OCI-LY1 (cell line): ENCODE measurements at regions not wholly inside any gene's neighbourhood (a gene's known extent, or its start where the extent isn't known, plus 50 kb on each side); places are given as distances from the start of the nearest gene placed in this dataset.

Experiments
- CTCF ChIP-seq: fragments of 200-600 bp; sonication (generic), shearing (Covaris generic); IDR thresholded peaks from 2 replicates; pipeline ENCODE4 v1.5.1; 2017; ENCODE audit warnings: mild to moderate bottlenecking, antibody characterized with exemption, low read length, moderate library complexity, mixed read lengths
- EZH2 ChIP-seq: fragments of 200-600 bp; sonication (generic), shearing (Covaris generic); IDR thresholded peaks from 2 replicates; pipeline ENCODE4 v1.8.0; 2017; ENCODE audit warnings: borderline replicate concordance, mixed run types, mild to moderate bottlenecking, antibody characterized with exemption, low read length, moderate library complexity, mixed read lengths

DNA sequence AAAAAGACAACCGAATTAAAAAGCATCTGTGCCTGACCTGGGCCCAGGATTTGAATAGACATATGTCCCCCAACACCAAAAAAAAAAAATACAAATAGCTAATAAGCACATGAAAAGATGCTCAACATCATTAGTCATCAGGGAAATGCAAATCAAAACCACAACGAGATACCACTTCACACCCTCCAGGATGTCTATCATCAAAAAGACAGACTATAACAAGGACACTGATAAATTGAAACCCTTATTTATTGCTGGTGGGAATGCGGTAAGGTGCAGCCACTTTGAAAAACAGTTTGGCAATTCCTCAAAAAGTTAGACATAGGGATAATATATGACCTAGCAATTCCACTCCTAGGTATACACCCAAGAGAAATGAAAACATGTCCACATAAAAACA, 72.3 kb upstream of the CAMK1G start:
- TF ChIP-seq CTCF (no peak), EZH2 (no peak)
